OCI-LY7 (cell line): ENCODE measurements at regions not wholly inside any gene's neighbourhood (a gene's known extent, or its start where the extent isn't known, plus 50 kb on each side); places are given as distances from the start of the nearest gene placed in this dataset.

ENCODE experiments used
- BruUV-seq: library from RNA; stranded (reverse); fragments of 400-500 nt; replicated peaks from 2 replicates; lab custom pipeline; 2021; lab: Mats Ljungman, UMichigan
- CTCF ChIA-PET: fragments of 300-600 bp; sonication (Branson Sonifier 250); formaldehyde crosslinking; loops from one replicate; lab custom pipeline; 2022; ENCODE audit warnings: antibody characterized with exemption; ENCODE audit not compliant: unreplicated experiment; lab: Charles Lee
- POLR2A ChIA-PET: fragments of 300-600 bp; sonication (Branson Sonifier 250); formaldehyde crosslinking; loops from one replicate; lab custom pipeline; 2022; ENCODE audit warnings: antibody characterized with exemption; lab: Charles Lee
- DNase-seq: peaks from one replicate; pipeline ENCODE4 v3.0.0-alpha.2; 2015; ENCODE audit warnings: low spot score
- H2AFZ ChIP-seq: fragments of 200-600 bp; sonication (generic), shearing (Covaris generic); 2 replicates; pipeline ENCODE4 v1.6.1; 2014; ENCODE audit warnings: mild to moderate bottlenecking, antibody characterized with exemption, low read length, moderate library complexity
- H3K27ac ChIP-seq: fragments of 200-600 bp; sonication (generic); 2 replicates; pipeline ENCODE4 v1.5.1; 2014; ENCODE audit warnings: mixed run types, low read depth, mild to moderate bottlenecking, moderate library complexity, low read length, inconsistent platforms; ENCODE audit not compliant: poor library complexity, severe bottlenecking
- H3K36me3 ChIP-seq: fragments of 200-600 bp; sonication (generic); 2 replicates; pipeline ENCODE4 v1.6.1; 2014; ENCODE audit warnings: mild to moderate bottlenecking, antibody characterized with exemption, low read length, moderate library complexity, mixed read lengths; ENCODE audit not compliant: insufficient read depth
- H3K4me1 ChIP-seq: fragments of 200-600 bp; sonication (generic); 2 replicates; pipeline ENCODE4 v1.5.1; 2014; ENCODE audit warnings: mild to moderate bottlenecking, low read length; ENCODE audit not compliant: insufficient read depth, poor library complexity, severe bottlenecking
- H3K4me2 ChIP-seq: fragments of 200-600 bp; sonication (generic); 2 replicates; pipeline ENCODE4 v1.6.1; 2014; ENCODE audit warnings: mild to moderate bottlenecking, low read length
- H3K4me3 ChIP-seq: fragments of 200-600 bp; sonication (generic); 2 replicates; pipeline ENCODE4 v1.5.1; 2014; ENCODE audit warnings: mild to moderate bottlenecking, low read depth, low read length; ENCODE audit not compliant: poor library complexity, severe bottlenecking
- H3K79me2 ChIP-seq: fragments of 200-600 bp; sonication (generic); 2 replicates; pipeline ENCODE4 v1.6.1; 2016; ENCODE audit warnings: low read depth, mild to moderate bottlenecking, low read length, moderate library complexity, mixed read lengths; ENCODE audit not compliant: insufficient read depth
- H3K9me2 ChIP-seq: fragments of 200-600 bp; sonication (generic); 2 replicates; pipeline ENCODE4 v1.6.1; 2016; ENCODE audit warnings: mild to moderate bottlenecking, low read length, mixed read lengths; ENCODE audit not compliant: insufficient read depth
- H3K9me3 ChIP-seq: fragments of 200-600 bp; sonication (generic); 2 replicates; pipeline ENCODE4 v1.6.1; 2014; ENCODE audit warnings: mild to moderate bottlenecking, mixed run types, low read length, mixed read lengths
- H4K20me1 ChIP-seq: fragments of 200-600 bp; sonication (generic); 2 replicates; pipeline ENCODE4 v1.6.1; 2014; ENCODE audit warnings: mild to moderate bottlenecking, antibody characterized with exemption, low read length, moderate library complexity, mixed read lengths; ENCODE audit not compliant: insufficient read depth
- EZH2phosphoT487 ChIP-seq: fragments of 200-600 bp; sonication (generic); IDR thresholded peaks from 2 replicates; pipeline ENCODE4 v1.6.1; 2018; ENCODE audit warnings: low read depth, borderline replicate concordance, mild to moderate bottlenecking, mixed run types, antibody characterized with exemption, low read length, moderate library complexity, mixed read lengths
- intact Hi-C: fragments of 100-400 bp; cut with micrococcal nuclease; formaldehyde crosslinking; loops from one replicate; pipeline ENCODE4 v1.10.0; 2022; ENCODE audit not compliant: unreplicated experiment
- TF ChIP-seq, protein P1 (sequence below): fragments of 200-600 bp; sonication (generic); conservative IDR thresholded peaks from 2 replicates; pipeline ENCODE4 v1.5.1; 2014; ENCODE audit warnings: mild to moderate bottlenecking, antibody characterized with exemption, low read length, moderate library complexity, mixed read lengths

DNA sequence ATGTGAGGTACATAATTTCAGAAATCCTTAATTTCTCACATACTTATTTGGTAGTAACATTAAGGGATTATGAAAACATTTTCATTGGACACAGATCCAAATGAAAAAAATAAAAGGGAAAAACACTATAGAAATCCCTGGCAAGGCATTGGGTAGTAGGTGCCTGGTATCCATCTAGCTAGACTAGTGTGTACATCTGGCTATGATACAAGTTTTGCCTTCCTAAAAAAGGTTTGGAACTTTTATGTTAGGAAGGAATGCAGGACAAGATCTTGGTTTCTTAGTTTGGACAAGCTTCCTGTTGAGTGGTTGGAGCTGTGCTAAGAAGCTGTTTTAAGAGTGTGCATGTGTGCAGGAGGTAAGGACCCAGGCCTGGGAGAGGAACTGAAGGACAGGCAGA, 252.3 kb upstream of the GLI3 start:
- TF ChIP-seq EZH2phosphoT487, result no peak
- TF ChIP-seq, protein P1, sequence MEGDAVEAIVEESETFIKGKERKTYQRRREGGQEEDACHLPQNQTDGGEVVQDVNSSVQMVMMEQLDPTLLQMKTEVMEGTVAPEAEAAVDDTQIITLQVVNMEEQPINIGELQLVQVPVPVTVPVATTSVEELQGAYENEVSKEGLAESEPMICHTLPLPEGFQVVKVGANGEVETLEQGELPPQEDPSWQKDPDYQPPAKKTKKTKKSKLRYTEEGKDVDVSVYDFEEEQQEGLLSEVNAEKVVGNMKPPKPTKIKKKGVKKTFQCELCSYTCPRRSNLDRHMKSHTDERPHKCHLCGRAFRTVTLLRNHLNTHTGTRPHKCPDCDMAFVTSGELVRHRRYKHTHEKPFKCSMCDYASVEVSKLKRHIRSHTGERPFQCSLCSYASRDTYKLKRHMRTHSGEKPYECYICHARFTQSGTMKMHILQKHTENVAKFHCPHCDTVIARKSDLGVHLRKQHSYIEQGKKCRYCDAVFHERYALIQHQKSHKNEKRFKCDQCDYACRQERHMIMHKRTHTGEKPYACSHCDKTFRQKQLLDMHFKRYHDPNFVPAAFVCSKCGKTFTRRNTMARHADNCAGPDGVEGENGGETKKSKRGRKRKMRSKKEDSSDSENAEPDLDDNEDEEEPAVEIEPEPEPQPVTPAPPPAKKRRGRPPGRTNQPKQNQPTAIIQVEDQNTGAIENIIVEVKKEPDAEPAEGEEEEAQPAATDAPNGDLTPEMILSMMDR, result no peak
- H3K4me2 ChIP-seq, result no peak overlapping the region
- no TSS peak for BruUV-seq
- intact Hi-C loops, result no loop called here
- H3K79me2 ChIP-seq, result no peaks in the 10 kb centered on the region
- ChIA-PET CTCF (no interaction called here), POLR2A (interaction anchor here (1.1 kb wide), 1 partner anchor 10 kb away, joined by 4 read pairs; no protein-coding TSS in a partner anchor)
- H4K20me1 ChIP-seq, result no peaks in the 10 kb centered on the region
- no peaks in the 10 kb centered on the region for H3K4me1 ChIP-seq
- no peak for DNase-seq
- H3K4me3 ChIP-seq, result no peak overlapping the region
- no peaks in the 10 kb centered on the region for H3K9me3 ChIP-seq
- H2AFZ ChIP-seq, result no peak overlapping the region
- no peaks in the 10 kb centered on the region for H3K36me3 ChIP-seq
- no peaks in the 10 kb centered on the region for H3K9me2 ChIP-seq
- H3K27ac ChIP-seq, result no peak overlapping the region

DNA sequence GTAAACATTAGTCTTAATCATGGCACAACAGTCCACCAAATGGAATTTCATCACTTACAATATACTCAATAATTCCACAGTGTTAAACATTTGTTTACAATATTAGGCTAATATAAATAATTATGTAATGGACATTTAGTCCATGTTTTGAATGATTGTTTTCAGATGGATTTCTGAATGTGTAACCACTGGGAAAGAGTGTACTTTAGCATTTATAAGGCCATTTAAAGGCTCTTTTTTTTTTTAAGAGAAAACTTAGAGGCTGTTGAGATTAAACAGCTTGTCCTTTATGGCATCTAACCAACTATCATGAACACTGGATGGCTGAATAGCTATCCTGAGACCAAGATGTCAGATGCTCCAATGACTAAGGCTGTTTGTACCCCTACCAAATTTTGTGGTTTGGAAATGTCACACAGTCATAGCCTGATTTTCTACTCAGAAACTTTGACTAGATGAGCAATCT, 248.3 kb upstream of the GLI3 start:
- Histone ChIP-seq H3K36me3 (no peaks in the 10 kb centered on the region), H3K4me1 (no peaks in the 10 kb centered on the region), H3K4me3 (no peak overlapping the region), H3K79me2 (no peaks in the 10 kb centered on the region), H2AFZ (no peak overlapping the region), H3K9me2 (no peaks in the 10 kb centered on the region), H3K27ac (no peak overlapping the region), H3K4me2 (no peak overlapping the region), H3K9me3 (no peaks in the 10 kb centered on the region), H4K20me1 (no peaks in the 10 kb centered on the region)
- no TSS peak for BruUV-seq
- intact Hi-C loops, result no loop called here
- ChIA-PET POLR2A (interaction anchor here (1.2 kb wide), 1 partner anchor 8 kb away, joined by 3 read pairs; no protein-coding TSS in a partner anchor), CTCF (no interaction called here)
- DNase-seq, result no peak
- TF ChIP-seq, protein P1, result no peak
- no peak for TF ChIP-seq EZH2phosphoT487

DNA sequence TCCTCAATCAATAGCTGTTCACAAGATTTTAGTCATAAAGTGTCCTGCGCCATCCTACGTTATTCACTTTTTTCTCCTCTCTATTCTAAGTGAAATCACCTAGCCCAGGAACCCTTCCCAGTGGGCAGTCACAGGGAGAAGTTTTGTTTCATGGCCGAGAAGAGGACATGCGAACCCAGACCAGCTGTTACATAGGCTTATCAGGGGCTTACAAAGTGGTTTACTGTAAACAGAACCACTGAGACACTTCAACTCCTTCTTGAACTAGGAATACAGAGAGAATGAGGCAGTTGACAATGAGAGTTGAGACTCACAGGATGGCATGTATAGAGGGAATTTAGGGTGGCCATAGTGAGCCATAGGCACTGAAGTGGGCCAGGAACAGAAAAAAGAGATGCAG, 246.9 kb upstream of the GLI3 start:
- POLR2A ChIA-PET, result no interaction called here
- H3K9me2 ChIP-seq, result no peaks in the 10 kb centered on the region
- no peaks in the 10 kb centered on the region for H3K36me3 ChIP-seq
- H3K27ac ChIP-seq, result no peak overlapping the region
- intact Hi-C loops, result no loop called here
- BruUV-seq, result no TSS peak
- H3K4me2 ChIP-seq, result no peak overlapping the region
- CTCF ChIA-PET, result no interaction called here
- H3K4me3 ChIP-seq, result no peak overlapping the region
- DNase-seq, result no peak
- no peaks in the 10 kb centered on the region for H3K4me1 ChIP-seq
- no peaks in the 10 kb centered on the region for H3K9me3 ChIP-seq
- no peak for TF ChIP-seq EZH2phosphoT487
- TF ChIP-seq, protein P1, result no peak
- no peaks in the 10 kb centered on the region for H4K20me1 ChIP-seq
- H3K79me2 ChIP-seq, result no peaks in the 10 kb centered on the region
- no peak overlapping the region for H2AFZ ChIP-seq
